Thyroid gland (tissue), 4 donors: ENCODE measurements at regions not wholly inside any gene's neighbourhood (a gene's known extent, or its start where the extent isn't known, plus 50 kb on each side); places are given as distances from the start of the nearest gene placed in this dataset.

ENCODE experiments used
- DNase-seq, 2 donors: peaks; one replicate each; pipeline ENCODE4 v3.0.0-alpha.2; 2019
- H3K27ac ChIP-seq, 3 donors: fragments of 200-600 bp; sonication (generic); 1 replicate in 2 of 3; 2 replicates in 1 of 3; pipeline ENCODE4 v1.5.1; 2016 to 2019; ENCODE audit warnings: mild to moderate bottlenecking in 1 of 3, moderate library complexity in 1 of 3
- H3K27me3 ChIP-seq: fragments of 200-600 bp; sonication (generic); one replicate; pipeline ENCODE4 v1.5.1; 2019
- H3K36me3 ChIP-seq, 2 donors: fragments of 200-600 bp; sonication (generic); one replicate each; pipeline ENCODE4 v1.5.1; 2016 to 2019
- H3K4me1 ChIP-seq, 2 donors: fragments of 200-600 bp; sonication (generic); one replicate each; pipeline ENCODE4 v1.5.1; 2017 to 2019
- H3K4me3 ChIP-seq, 3 donors: fragments of 200-600 bp; sonication (generic); replicated peaks in 1 of 3; 1 replicate in 2 of 3; 2 replicates in 1 of 3; pipeline ENCODE4 v1.5.1; 2016; ENCODE audit warnings: mild to moderate bottlenecking in 1 of 3
- H3K9me3 ChIP-seq: fragments of 200-600 bp; sonication (generic); one replicate; pipeline ENCODE4 v1.5.1; 2017
- CTCF ChIP-seq, 6 experiments: fragments of 200-600 bp in 3 of 6; fragments of 450-650 bp in 3 of 6; sonication (generic) in 3 of 6; IDR thresholded peaks; one replicate each; pipeline ENCODE4 v1.5.1; 2016 to 2019; ENCODE audit warnings: antibody characterized with exemption in 6 of 6, mild to moderate bottlenecking in 2 of 6, inconsistent platforms in 1 of 6, moderate library complexity in 1 of 6
- POLR2A ChIP-seq, 2 donors: fragments of 450-650 bp; IDR thresholded peaks; one replicate each; pipeline ENCODE4 v1.6.1; 2017; ENCODE audit warnings: antibody characterized with exemption in 2 of 2, mild to moderate bottlenecking in 2 of 2, moderate library complexity in 1 of 2
- WGBS, 2 donors: methylation state at CpG; one replicate each; pipeline ENCODE4 v1.1.5; 2017; 5-methylcytosine and 5-hydroxymethylcytosine counted together
- intact Hi-C: fragments of 100-400 bp; cut with DNase I; formaldehyde crosslinking; loops from one replicate; pipeline ENCODE4 v1.15.1; 2023

GRCh38 chr4:66266035-66266434 lies 595.7 kb upstream of the EPHA5 start:
- DNase-seq: no peak
- TF ChIP-seq CTCF (IDR thresholded peaks at IDR 0.05): no peak
- TF ChIP-seq POLR2A (IDR thresholded peaks at IDR 0.05): no peak
- Histone ChIP-seq H3K4me3 (no peak overlapping the region), H3K4me1 (no peaks in the 10 kb centered on the region), H3K9me3 (no peaks in the 10 kb centered on the region), H3K27me3 (no peaks in the 10 kb centered on the region), H3K36me3 (no peaks in the 10 kb centered on the region), H3K27ac (no peak overlapping the region)
- WGBS, 2 donors: 78 to 97% methylated on average over 5 of the region's 5 CpGs
- intact Hi-C loops: no loop called here

DNA sequence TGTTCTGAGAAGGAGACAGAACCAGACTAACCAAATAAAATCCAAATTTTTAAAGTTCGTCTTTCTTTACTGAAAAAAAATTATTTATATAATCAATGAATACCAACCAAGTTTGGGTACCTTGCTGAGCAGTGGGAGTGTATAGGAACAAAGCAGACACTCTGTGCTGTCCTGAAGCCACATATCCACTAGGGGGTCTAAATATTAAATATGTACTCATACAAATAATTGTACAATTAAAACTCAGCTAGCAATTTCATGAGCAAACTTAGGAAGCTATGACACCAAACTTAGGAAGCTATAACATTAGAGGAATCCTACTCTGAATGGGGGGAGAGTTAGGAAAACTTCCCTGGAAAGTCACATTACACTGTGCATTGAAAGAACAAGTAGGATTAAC lies 582.0 kb upstream of the EPHA5 start:
- Histone ChIP-seq H3K36me3 (no peaks in the 10 kb centered on the region), H3K27ac (no peak overlapping the region), H3K27me3 (no peaks in the 10 kb centered on the region), H3K4me3 (no peak overlapping the region), H3K4me1 (no peaks in the 10 kb centered on the region), H3K9me3 (no peaks in the 10 kb centered on the region)
- 86 to 93% methylated on average over 1 of the region's 1 CpG for WGBS, 2 donors
- intact Hi-C loops: no loop called here
- TF ChIP-seq CTCF (IDR thresholded peaks at IDR 0.05): no peak
- no peak for TF ChIP-seq POLR2A (IDR thresholded peaks at IDR 0.05)
- no peak for DNase-seq

GRCh38 chr4:66246643-66247042 lies 576.4 kb upstream of the EPHA5 start:
- H3K27ac ChIP-seq: no peak overlapping the region
- intact Hi-C loops: no loop called here
- no peak overlapping the region for H3K4me3 ChIP-seq
- no peak for TF ChIP-seq CTCF (IDR thresholded peaks at IDR 0.05)
- TF ChIP-seq POLR2A (IDR thresholded peaks at IDR 0.05): no peak
- H3K27me3 ChIP-seq: no peaks in the 10 kb centered on the region
- WGBS, 2 donors: 0 to 2% methylated on average over 1 of the region's 1 CpG
- H3K4me1 ChIP-seq: no peaks in the 10 kb centered on the region
- H3K36me3 ChIP-seq: no peaks in the 10 kb centered on the region
- DNase-seq: no peak
- no peaks in the 10 kb centered on the region for H3K9me3 ChIP-seq

- H3K36me3 ChIP-seq: no peaks in the 10 kb centered on the region
- intact Hi-C loops: no loop called here
- TF ChIP-seq CTCF (IDR thresholded peaks at IDR 0.05): no peak
- H3K4me3 ChIP-seq: no peak overlapping the region
- H3K27ac ChIP-seq: no peak overlapping the region
- no peaks in the 10 kb centered on the region for H3K9me3 ChIP-seq
- DNase-seq: no peak
- no peaks in the 10 kb centered on the region for H3K4me1 ChIP-seq
- no peaks in the 10 kb centered on the region for H3K27me3 ChIP-seq
- WGBS, 2 donors: 76 to 80% methylated on average over 4 of the region's 4 CpGs
These were observed 565.6 kb upstream of the EPHA5 start for GRCh38 chr4:66235876-66236275.

DNA sequence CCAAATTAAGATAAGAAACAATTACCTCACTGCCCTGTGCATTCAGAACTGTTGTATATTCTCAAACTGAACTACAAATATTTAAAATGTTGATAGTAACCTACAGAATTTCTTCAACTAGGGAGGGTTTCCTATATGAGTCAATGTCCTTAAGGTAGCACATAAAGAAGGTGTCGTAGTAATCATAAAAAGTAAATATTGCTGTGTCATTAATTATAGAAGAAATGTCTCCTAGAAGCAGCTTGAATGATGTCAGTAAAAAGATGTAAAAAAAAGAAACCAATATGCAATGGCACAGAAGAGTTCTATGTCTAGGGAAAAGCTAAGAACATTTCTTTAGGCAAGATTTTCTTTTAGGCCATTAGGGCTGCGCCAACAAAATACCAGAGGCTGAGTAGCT lies 559.6 kb upstream of the EPHA5 start:
- Histone ChIP-seq H3K4me1 (no peaks in the 10 kb centered on the region), H3K9me3 (no peaks in the 10 kb centered on the region), H3K27ac (no peak overlapping the region), H3K36me3 (no peaks in the 10 kb centered on the region), H3K27me3 (no peaks in the 10 kb centered on the region), H3K4me3 (no peak overlapping the region)
- 90 to 92% methylated on average over 2 of the region's 2 CpGs for WGBS, 2 donors
- TF ChIP-seq CTCF (IDR thresholded peaks at IDR 0.05): no peak
- no peak for TF ChIP-seq POLR2A (IDR thresholded peaks at IDR 0.05)
- DNase-seq: no peak
- intact Hi-C loops: no loop called here
